GM20000 (cell line): ENCODE measurements at regions not wholly inside any gene's neighbourhood (a gene's known extent, or its start where the extent isn't known, plus 50 kb on each side); places are given as distances from the start of the nearest gene placed in this dataset.

Source experiments
- DNase-seq: peaks from one replicate; pipeline ENCODE4 v3.0.0; 2012; ENCODE audit warnings: low spot score
- CTCF ChIP-seq: IDR thresholded peaks from 2 replicates; pipeline ENCODE4 v1.5.1; 2012; ENCODE audit warnings: mild to moderate bottlenecking, control low read depth; ENCODE audit errors: extremely low read depth, missing control alignments

GRCh38 chr17:70791748-70792443, 622.6 kb downstream of the KCNJ2 start:
- no peak for DNase-seq
- TF ChIP-seq CTCF = no peak

- DNase-seq = no peak
- no peak for TF ChIP-seq CTCF
These were observed 625.4 kb downstream of the KCNJ2 start for GRCh38 chr17:70794738-70795137.

- no peak for TF ChIP-seq CTCF
These were observed 626.3 kb downstream of the KCNJ2 start for GRCh38 chr17:70795620-70796019.

GRCh38 chr17:70796757-70797156, 627.4 kb downstream of the KCNJ2 start:
- no peak for DNase-seq
- TF ChIP-seq CTCF = no peak

More at GRCh38 chr17:70795620-70796019, 626.3 kb downstream of the KCNJ2 start:
- no peak for DNase-seq

- TF ChIP-seq CTCF = no peak
- DNase-seq = no peak
These were observed 627.8 kb downstream of the KCNJ2 start for GRCh38 chr17:70797166-70797565.

GRCh38 chr17:70804161-70804560, 634.8 kb downstream of the KCNJ2 start:
- DNase-seq = no peak
- no peak for TF ChIP-seq CTCF

- DNase-seq = no peak
- TF ChIP-seq CTCF = no peak
These were observed 639.3 kb downstream of the KCNJ2 start for GRCh38 chr17:70808596-70808995.
